Nephron (organoid): ENCODE measurements at regions not wholly inside any gene's neighbourhood (a gene's known extent, or its start where the extent isn't known, plus 50 kb on each side); places are given as distances from the start of the nearest gene placed in this dataset.

Experiments used
- H3K27ac Mint-ChIP-seq, 3 experiments: 2 replicates each; pipeline ENCODE4 v1.8.0; 2020; ENCODE audit warnings: mixed read lengths in 3 of 3, mild to moderate bottlenecking in 2 of 3, moderate library complexity in 1 of 3
- H3K27me3 Mint-ChIP-seq: 2 replicates; pipeline ENCODE4 v1.8.0; 2021; ENCODE audit warnings: low read depth, mild to moderate bottlenecking, moderate library complexity, mixed read lengths
- H3K36me3 Mint-ChIP-seq: 2 replicates; pipeline ENCODE4 v1.8.0; 2020; ENCODE audit warnings: low read depth, mixed read lengths
- H3K4me1 Mint-ChIP-seq: 2 replicates; pipeline ENCODE4 v1.8.0; 2020; ENCODE audit warnings: mixed read lengths
- H3K4me3 Mint-ChIP-seq, 3 experiments: 2 replicates each; pipeline ENCODE4 v1.8.0; 2020; ENCODE audit warnings: mild to moderate bottlenecking in 3 of 3, mixed read lengths in 3 of 3, moderate library complexity in 2 of 3
- H3K9me3 Mint-ChIP-seq: 2 replicates; pipeline ENCODE4 v1.8.0; 2020; ENCODE audit warnings: mixed read lengths
- TF ChIP-seq, protein P1 (sequence below), 3 experiments: fragments of 200-600 bp; sonication (generic); IDR thresholded peaks; one replicate each; pipeline ENCODE4 v1.5.0; 2021; ENCODE audit warnings: antibody characterized with exemption in 3 of 3; ENCODE audit not compliant: unreplicated experiment in 3 of 3

DNA sequence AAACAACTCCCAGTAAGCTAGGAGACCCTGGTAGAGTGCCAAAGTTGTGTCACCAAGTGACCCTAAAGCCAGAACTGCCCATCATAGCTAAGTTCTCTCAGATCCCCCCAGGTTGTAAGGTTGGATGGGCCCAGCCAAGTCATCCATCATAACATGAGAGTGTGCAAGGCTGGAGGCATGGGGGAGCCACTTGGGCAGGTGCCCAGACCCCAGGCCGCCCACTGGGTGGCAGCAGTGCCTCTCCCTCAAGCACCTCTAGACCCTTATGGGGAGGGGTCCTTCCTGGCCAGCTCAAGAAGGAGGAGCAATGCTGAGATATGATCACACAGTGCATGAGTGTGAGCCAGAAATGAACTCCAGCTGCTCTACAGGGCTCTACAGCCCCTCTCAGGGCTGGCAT, 154.5 kb downstream of the MYLK4 start:
- no peak overlapping the region for H3K27ac Mint-ChIP-seq

DNA sequence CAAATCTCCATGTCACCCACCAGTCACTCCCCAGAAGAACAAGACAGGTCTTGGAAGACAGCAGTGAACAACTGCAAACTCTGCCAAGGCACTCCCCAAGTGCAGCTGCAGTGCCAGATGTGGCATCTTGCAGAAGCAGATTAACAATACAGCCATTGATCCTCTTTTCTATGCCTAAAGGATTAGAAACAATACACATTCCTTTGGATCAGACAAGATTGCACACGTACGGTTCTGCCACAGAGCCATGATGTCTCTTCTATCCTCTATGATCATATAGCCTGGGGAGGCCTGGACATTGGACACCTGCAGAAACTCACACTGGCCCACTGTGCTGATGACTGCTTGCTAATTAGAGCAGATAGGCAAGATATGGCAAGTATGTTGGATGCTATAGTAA, 155.9 kb downstream of the MYLK4 start:
- H3K27me3 Mint-ChIP-seq = no peaks in the 10 kb centered on the region
- H3K9me3 Mint-ChIP-seq = no peaks in the 10 kb centered on the region
- H3K27ac Mint-ChIP-seq = no peak overlapping the region
- H3K4me3 Mint-ChIP-seq = no peak overlapping the region
- H3K36me3 Mint-ChIP-seq = no peaks in the 10 kb centered on the region
- no peaks in the 10 kb centered on the region for H3K4me1 Mint-ChIP-seq
- TF ChIP-seq, protein P1, sequence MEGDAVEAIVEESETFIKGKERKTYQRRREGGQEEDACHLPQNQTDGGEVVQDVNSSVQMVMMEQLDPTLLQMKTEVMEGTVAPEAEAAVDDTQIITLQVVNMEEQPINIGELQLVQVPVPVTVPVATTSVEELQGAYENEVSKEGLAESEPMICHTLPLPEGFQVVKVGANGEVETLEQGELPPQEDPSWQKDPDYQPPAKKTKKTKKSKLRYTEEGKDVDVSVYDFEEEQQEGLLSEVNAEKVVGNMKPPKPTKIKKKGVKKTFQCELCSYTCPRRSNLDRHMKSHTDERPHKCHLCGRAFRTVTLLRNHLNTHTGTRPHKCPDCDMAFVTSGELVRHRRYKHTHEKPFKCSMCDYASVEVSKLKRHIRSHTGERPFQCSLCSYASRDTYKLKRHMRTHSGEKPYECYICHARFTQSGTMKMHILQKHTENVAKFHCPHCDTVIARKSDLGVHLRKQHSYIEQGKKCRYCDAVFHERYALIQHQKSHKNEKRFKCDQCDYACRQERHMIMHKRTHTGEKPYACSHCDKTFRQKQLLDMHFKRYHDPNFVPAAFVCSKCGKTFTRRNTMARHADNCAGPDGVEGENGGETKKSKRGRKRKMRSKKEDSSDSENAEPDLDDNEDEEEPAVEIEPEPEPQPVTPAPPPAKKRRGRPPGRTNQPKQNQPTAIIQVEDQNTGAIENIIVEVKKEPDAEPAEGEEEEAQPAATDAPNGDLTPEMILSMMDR (IDR thresholded peaks at IDR 0.05; ENCODE audit: unreplicated experiment in 3 of 3) = no peak

More for the DNA sequence above, 154.5 kb downstream of the MYLK4 start:
- no peaks in the 10 kb centered on the region for H3K36me3 Mint-ChIP-seq
- H3K27me3 Mint-ChIP-seq = no peaks in the 10 kb centered on the region
- H3K4me3 Mint-ChIP-seq = no peak overlapping the region
- no peaks in the 10 kb centered on the region for H3K4me1 Mint-ChIP-seq
- no peaks in the 10 kb centered on the region for H3K9me3 Mint-ChIP-seq
- TF ChIP-seq, protein P1 (IDR thresholded peaks at IDR 0.05; ENCODE audit: unreplicated experiment in 3 of 3) = no peak

DNA sequence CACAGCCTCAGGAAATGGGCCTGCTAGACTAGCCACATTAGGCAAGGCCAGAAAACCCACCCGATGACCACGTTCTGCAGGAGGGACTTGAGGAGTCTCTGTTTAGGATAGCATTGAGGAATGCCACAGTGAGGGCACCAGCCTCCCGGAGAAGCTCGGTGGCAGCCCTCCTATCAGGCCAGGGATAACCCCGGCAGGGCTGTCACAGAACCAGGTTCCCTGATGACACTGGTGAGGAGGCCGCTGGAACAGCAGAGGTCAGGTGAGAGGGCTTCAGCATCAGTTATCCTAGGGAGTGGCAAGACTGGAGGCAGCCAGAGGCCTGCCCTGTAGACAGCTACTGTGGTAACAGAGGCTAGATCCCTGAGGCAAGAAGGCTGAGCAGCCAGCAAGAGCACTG, 157.6 kb downstream of the MYLK4 start:
- H3K4me3 Mint-ChIP-seq = no peak overlapping the region
- H3K4me1 Mint-ChIP-seq = no peaks in the 10 kb centered on the region
- no peaks in the 10 kb centered on the region for H3K27me3 Mint-ChIP-seq
- peaks cover 4% of the 10 kb centered on the region for H3K36me3 Mint-ChIP-seq
- TF ChIP-seq, protein P1 (IDR thresholded peaks at IDR 0.05; ENCODE audit: unreplicated experiment in 3 of 3) = no peak
- H3K9me3 Mint-ChIP-seq = peaks cover 8% of the 10 kb centered on the region
- no peak overlapping the region for H3K27ac Mint-ChIP-seq

DNA sequence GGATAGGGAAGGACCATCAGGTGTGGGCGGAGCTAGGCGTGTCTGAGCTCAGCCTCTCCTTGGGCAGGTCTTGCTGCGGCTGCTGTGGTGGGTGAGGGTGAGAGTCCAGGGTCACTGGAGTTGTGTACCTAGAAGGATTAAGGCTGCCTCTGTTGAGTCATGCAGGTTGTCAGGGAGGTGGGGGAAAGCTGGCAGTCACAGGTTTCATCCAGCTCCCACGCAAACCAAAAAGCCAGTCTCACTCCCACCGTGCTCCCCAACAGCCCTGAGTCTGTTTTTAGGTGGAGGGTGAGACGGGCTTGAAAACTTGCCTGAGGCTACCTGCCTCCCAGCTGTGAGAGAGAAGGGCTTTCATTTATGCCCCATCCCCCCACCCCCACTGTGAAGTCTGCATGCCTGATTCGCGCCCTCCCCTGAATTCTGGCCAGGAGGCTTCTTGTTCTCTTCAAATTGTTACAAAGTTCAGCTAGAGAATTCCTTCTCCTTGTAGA, 161.5 kb downstream of the MYLK4 start:
- TF ChIP-seq, protein P1 (IDR thresholded peaks at IDR 0.05; ENCODE audit: unreplicated experiment in 3 of 3) = no peak
- Mint-ChIP-seq H3K4me3 (no peak overlapping the region), H3K4me1 (no peaks in the 10 kb centered on the region), H3K9me3 (peaks cover 26% of the 10 kb centered on the region), H3K36me3 (peaks cover 4% of the 10 kb centered on the region), H3K27me3 (no peaks in the 10 kb centered on the region), H3K27ac (no peak overlapping the region)

DNA sequence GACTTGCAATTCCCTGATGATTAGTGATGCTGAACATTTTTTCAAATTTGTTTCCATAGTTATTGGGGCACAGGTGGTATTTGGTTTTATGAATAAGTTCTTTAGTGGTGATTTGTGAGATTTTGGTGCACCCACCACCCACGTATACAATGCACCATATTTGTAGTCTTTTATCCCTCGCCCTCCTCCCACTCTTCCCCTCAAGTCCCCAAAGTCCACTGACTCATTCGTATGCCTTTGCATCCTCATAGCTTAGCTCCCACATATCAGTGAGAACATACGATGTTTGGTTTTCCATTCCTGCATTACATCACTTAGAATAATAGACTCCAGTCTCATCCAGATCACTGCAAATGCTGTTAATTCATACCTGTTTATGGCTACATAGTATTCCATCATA, 167.3 kb downstream of the MYLK4 start:
- H3K4me1 Mint-ChIP-seq = no peaks in the 10 kb centered on the region
- no peak overlapping the region for H3K27ac Mint-ChIP-seq
- peaks cover 9% of the 10 kb centered on the region for H3K27me3 Mint-ChIP-seq
- peaks cover 2% of the 10 kb centered on the region for H3K36me3 Mint-ChIP-seq
- H3K4me3 Mint-ChIP-seq = no peak overlapping the region
- H3K9me3 Mint-ChIP-seq = peaks cover 25% of the 10 kb centered on the region
- TF ChIP-seq, protein P1 (IDR thresholded peaks at IDR 0.05; ENCODE audit: unreplicated experiment in 3 of 3) = no peak

DNA sequence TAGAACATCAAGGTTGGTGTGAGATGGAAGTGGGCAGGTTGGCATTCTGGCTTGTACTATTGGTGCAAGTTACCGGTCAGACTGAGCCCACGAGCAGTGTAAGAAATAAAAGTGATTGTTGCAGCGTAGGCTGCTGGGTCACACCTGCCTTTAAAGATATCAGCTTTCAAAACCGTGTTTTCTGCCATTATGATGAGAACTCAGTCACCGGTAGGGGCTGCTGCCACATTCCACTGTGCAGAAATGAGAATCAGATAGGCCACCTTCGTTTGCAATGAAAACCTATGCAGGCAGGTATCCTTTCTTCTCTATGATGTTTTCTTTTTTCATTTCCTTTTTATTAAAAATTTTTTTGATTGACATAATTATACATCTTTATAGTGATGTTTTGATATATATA, 168.5 kb downstream of the MYLK4 start:
- Mint-ChIP-seq H3K4me3 (no peak overlapping the region), H3K27me3 (peaks cover 9% of the 10 kb centered on the region), H3K36me3 (no peaks in the 10 kb centered on the region), H3K27ac (no peak overlapping the region), H3K4me1 (no peaks in the 10 kb centered on the region), H3K9me3 (peaks cover 22% of the 10 kb centered on the region)
- TF ChIP-seq, protein P1 (IDR thresholded peaks at IDR 0.05; ENCODE audit: unreplicated experiment in 3 of 3) = no peak
